ENCODE measurements at regions not wholly inside any gene's neighbourhood (a gene's known extent, or its start where the extent isn't known, plus 50 kb on each side); places are given as distances from the start of the nearest gene placed in this dataset.

DNA sequence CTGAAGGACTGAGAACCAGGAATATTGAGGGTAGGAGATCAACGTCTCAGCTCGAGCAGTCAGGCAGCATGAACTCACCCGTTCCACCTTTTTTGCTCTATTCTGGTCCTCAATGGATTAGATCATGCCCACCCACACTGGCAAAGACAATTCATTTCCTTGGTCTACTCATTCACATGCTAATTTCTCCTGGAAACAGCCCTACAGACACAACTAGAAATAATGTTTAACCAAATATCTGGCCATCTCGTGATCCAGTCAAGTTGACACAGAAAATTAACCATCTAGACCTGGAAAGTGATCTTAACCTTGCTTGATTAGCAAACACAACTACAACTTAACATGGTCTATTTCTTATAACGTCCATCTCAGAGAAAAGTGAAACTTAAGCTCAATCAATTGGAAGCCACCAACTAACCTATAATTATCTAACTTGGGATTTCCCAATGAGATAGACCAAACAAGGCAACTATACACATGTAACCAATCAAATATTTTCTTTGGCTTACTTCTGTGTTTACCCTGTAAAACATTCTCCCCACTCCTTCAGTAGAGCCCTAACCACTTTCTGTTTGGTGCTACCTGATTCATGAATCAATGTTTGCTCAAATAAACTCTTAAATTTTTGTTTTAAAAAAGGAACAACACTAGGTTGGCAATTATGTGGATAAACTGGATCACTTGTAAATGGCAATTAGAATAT, 69.7 kb upstream of the MAMLD1 start:
- no peak for TF ChIP-seq POLR2A (conservative IDR thresholded peaks at IDR 0.05)
- TF ChIP-seq, protein P1, sequence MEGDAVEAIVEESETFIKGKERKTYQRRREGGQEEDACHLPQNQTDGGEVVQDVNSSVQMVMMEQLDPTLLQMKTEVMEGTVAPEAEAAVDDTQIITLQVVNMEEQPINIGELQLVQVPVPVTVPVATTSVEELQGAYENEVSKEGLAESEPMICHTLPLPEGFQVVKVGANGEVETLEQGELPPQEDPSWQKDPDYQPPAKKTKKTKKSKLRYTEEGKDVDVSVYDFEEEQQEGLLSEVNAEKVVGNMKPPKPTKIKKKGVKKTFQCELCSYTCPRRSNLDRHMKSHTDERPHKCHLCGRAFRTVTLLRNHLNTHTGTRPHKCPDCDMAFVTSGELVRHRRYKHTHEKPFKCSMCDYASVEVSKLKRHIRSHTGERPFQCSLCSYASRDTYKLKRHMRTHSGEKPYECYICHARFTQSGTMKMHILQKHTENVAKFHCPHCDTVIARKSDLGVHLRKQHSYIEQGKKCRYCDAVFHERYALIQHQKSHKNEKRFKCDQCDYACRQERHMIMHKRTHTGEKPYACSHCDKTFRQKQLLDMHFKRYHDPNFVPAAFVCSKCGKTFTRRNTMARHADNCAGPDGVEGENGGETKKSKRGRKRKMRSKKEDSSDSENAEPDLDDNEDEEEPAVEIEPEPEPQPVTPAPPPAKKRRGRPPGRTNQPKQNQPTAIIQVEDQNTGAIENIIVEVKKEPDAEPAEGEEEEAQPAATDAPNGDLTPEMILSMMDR (IDR thresholded peaks at IDR 0.05 in 2 of 3, conservative IDR thresholded peaks at IDR 0.05 in 1 of 3; ENCODE audit: insufficient read depth in 2 of 3, low read depth in 1 of 3, low read length in 3 of 3) = no peak
- no peak for TF ChIP-seq U2AF2 (optimal IDR thresholded peaks at IDR 0.05; ENCODE audit: low read depth, low read length)
- TF ChIP-seq NFXL1 (CRISPR knock-in tag; IDR thresholded peaks at IDR 0.05) = no peak
- TF ChIP-seq CUX1 (CRISPR knock-in tag; IDR thresholded peaks at IDR 0.05) = no peak
- no peak for TF ChIP-seq ZNF23 (CRISPR knock-in tag; IDR thresholded peaks at IDR 0.05)
- no peak for TF ChIP-seq ZNF740 (CRISPR knock-in tag; IDR thresholded peaks at IDR 0.05)
- no peak for TF ChIP-seq ZNF740 (tag; IDR thresholded peaks at IDR 0.05)
- no peak for TF ChIP-seq BRCA1 (IDR thresholded peaks at IDR 0.05)
- TF ChIP-seq BRCA1 (CRISPR knock-in tag; IDR thresholded peaks at IDR 0.05) = no peak
- TF ChIP-seq SRSF9 (IDR thresholded peaks at IDR 0.05; ENCODE audit: borderline replicate concordance, low read depth, low read length) = no peak
- no peak for TF ChIP-seq HMGN3 (IDR thresholded peaks at IDR 0.05; ENCODE audit: borderline replicate concordance, extremely low read depth, insufficient read length, low read depth, low read length)
- no peak for TF ChIP-seq PYGO2 (tag; IDR thresholded peaks at IDR 0.05)
- no peak for TF ChIP-seq RAD21 (CRISPR knock-in tag; conservative IDR thresholded peaks at IDR 0.05 in 1 of 2, IDR thresholded peaks at IDR 0.05 in 1 of 2)
- no peak for TF ChIP-seq ZFP1 (CRISPR knock-in tag; IDR thresholded peaks at IDR 0.05)

Measured in K562 (cell line).